ENCODE measurements at regions not wholly inside any gene's neighbourhood (a gene's known extent, or its start where the extent isn't known, plus 50 kb on each side); places are given as distances from the start of the nearest gene placed in this dataset.

- no peak for DNase-seq
- no peaks in the 10 kb centered on the region for H3K4me1 ChIP-seq
- H3K36me3 ChIP-seq = no peaks in the 10 kb centered on the region
- H3K27ac ChIP-seq = no peak overlapping the region
- no peaks in the 10 kb centered on the region for H3K9me3 ChIP-seq
- no peak for ATAC-seq
- H3K4me3 ChIP-seq = no peak overlapping the region
- no peaks in the 10 kb centered on the region for H3K27me3 ChIP-seq
- intact Hi-C loops (cut with DNase I) = no loop called here
- TF ChIP-seq CTCF (IDR thresholded peaks at IDR 0.05) = no peak
Measured at GRCh38 chr10:28922127-28922526, 244.8 kb downstream of the BAMBI start.

DNA sequence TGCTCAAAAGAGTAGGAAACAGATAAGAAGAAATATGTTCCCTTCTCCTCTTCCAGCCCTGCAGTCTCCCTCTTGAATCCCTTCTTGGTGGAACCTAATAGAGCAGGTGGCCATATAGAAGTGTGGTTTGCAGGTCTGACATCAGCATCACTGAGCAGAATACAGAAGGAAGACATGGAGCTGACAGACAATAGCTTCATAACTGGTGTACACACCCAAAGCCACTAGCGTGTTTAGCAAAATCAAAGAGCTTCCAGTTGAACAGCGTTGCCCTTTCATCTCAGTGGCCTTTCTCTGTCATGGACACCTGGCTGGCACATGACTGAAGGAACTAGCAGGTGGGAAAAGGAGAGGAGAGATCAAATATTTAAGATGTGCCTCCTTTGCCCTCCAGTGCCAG is 245.5 kb downstream of the BAMBI start:
- no peak for ATAC-seq
- intact Hi-C loops (cut with DNase I) = no loop called here
- H3K27me3 ChIP-seq = no peaks in the 10 kb centered on the region
- TF ChIP-seq CTCF (IDR thresholded peaks at IDR 0.05) = no peak
- no peaks in the 10 kb centered on the region for H3K4me1 ChIP-seq
- no peak for DNase-seq
- no peak overlapping the region for H3K4me3 ChIP-seq
- H3K27ac ChIP-seq = no peak overlapping the region
- H3K36me3 ChIP-seq = no peaks in the 10 kb centered on the region
- no peaks in the 10 kb centered on the region for H3K9me3 ChIP-seq

DNA sequence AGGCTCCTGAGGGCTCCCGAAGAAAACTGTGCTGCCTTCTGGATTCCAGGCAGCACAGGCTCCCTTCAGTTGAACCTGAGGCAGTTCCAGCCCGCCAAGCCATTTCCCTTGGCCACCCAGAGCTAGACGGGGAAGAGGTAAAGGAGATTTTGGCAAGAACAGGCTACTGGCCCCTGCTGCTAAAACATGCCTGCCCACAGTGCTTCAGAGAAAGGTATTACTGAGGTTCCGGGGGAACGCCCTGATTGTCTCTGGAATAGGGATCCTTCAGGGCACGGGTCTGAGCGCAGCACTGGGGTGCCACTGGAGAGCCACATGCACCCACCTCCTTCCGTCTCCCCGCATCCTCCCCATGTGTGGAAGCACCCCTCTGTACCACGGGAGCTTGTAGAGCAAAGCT is 247.4 kb downstream of the BAMBI start:
- intact Hi-C loops (cut with DNase I) = no loop called here
- TF ChIP-seq CTCF (IDR thresholded peaks at IDR 0.05) = no peak
- peak; percentile 36 for ATAC-seq
- no peaks in the 10 kb centered on the region for H3K4me1 ChIP-seq
- no peaks in the 10 kb centered on the region for H3K9me3 ChIP-seq
- DNase-seq = no peak
- no peaks in the 10 kb centered on the region for H3K27me3 ChIP-seq
- H3K36me3 ChIP-seq = no peaks in the 10 kb centered on the region
- no peak overlapping the region for H3K4me3 ChIP-seq
- H3K27ac ChIP-seq = no peak overlapping the region

DNA sequence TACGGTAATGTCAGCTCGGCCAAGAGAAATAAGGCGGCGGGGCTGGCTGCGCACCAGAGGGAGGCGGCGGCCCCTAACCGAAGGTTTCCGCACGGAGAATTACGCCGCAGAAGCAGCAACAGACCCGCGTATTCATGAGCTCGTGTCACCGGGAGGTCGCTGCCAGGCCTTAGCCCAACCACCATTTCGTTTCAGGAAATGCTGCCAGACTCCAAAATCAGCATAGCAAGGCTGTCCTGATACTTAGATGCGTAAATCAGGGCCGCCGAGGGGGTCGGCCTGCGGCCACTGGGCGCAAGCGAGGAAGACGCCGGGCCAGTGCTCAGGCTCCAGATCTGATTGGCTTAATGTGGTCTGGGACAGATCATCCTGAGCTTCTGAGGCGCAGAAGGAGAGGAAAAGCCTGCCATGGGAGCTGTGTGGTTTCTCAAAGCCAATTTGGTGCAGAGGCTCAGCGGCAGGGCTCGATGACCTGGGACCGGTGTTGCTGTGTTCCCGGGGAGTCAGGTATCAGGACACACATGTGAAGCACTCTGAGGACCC is 247.9 kb downstream of the BAMBI start:
- no peak overlapping the region for H3K4me3 ChIP-seq
- H3K4me1 ChIP-seq = peaks cover 2% of the 10 kb centered on the region
- DNase-seq (no peak), ATAC-seq (no peak)
- H3K9me3 ChIP-seq = no peaks in the 10 kb centered on the region
- H3K36me3 ChIP-seq = no peaks in the 10 kb centered on the region
- intact Hi-C loops (cut with DNase I) = no loop called here
- no peaks in the 10 kb centered on the region for H3K27me3 ChIP-seq
- H3K27ac ChIP-seq = no peak overlapping the region
- TF ChIP-seq CTCF (IDR thresholded peaks at IDR 0.05) = no peak

GRCh38 chr10:28926932-28927331 is 249.6 kb downstream of the BAMBI start:
- Histone ChIP-seq H3K27ac (no peak overlapping the region), H3K27me3 (no peaks in the 10 kb centered on the region), H3K36me3 (no peaks in the 10 kb centered on the region), H3K4me1 (peaks cover 14% of the 10 kb centered on the region), H3K9me3 (no peaks in the 10 kb centered on the region), H3K4me3 (no peak overlapping the region)
- TF ChIP-seq CTCF (IDR thresholded peaks at IDR 0.05) = no peak
- DNase-seq (no peak), ATAC-seq (no peak)
- intact Hi-C loops (cut with DNase I) = no loop called here

DNA sequence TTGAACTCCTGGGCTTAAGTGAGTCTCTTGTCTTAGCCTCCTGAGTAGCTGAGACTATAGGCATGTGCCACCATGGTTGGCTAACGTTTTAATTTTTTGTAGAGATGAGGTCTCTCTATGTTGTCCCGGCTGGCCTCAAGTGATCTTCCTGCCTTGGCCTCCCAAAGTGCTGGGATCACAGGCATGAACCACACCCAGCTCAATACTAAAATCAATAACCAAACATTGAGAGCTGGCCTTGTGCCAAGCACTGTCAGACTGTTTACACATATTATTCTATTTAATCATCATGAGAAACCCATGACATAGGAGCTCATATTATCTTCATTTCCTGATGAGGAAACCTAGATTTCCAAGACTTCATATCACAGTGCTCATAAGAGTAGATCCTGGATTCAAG is 251.2 kb downstream of the BAMBI start:
- ATAC-seq (no peak), DNase-seq (no peak)
- H3K4me1 ChIP-seq = peaks cover 14% of the 10 kb centered on the region
- H3K9me3 ChIP-seq = no peaks in the 10 kb centered on the region
- no peaks in the 10 kb centered on the region for H3K27me3 ChIP-seq
- intact Hi-C loops (cut with DNase I) = no loop called here
- no peak overlapping the region for H3K4me3 ChIP-seq
- no peak overlapping the region for H3K27ac ChIP-seq
- no peaks in the 10 kb centered on the region for H3K36me3 ChIP-seq
- no peak for TF ChIP-seq CTCF (IDR thresholded peaks at IDR 0.05)

Data from upper lobe of right lung (tissue), 1 donor.